ENCODE measurements at regions not wholly inside any gene's neighbourhood (a gene's known extent, or its start where the extent isn't known, plus 50 kb on each side); places are given as distances from the start of the nearest gene placed in this dataset.

DNA sequence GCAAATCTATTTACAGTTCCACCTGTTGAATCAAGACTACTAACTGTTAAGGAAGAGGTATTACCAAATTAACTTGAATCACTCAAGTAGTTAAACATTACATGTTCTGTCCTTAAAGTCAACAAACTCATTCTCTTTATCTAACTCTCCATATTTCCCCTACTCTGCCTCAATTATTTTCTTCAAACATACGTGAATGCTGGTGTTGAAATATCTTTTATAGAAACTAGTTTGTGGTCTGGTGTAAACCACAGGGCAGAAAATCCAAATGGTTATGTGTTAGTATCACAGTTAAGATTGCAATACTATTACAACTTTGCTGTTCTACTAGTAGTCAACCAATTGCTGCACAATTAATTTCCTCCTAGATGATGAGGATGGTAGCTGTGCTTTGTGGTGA is 603.5 kb downstream of the KCTD16 start:
- TF ChIP-seq, protein P1, sequence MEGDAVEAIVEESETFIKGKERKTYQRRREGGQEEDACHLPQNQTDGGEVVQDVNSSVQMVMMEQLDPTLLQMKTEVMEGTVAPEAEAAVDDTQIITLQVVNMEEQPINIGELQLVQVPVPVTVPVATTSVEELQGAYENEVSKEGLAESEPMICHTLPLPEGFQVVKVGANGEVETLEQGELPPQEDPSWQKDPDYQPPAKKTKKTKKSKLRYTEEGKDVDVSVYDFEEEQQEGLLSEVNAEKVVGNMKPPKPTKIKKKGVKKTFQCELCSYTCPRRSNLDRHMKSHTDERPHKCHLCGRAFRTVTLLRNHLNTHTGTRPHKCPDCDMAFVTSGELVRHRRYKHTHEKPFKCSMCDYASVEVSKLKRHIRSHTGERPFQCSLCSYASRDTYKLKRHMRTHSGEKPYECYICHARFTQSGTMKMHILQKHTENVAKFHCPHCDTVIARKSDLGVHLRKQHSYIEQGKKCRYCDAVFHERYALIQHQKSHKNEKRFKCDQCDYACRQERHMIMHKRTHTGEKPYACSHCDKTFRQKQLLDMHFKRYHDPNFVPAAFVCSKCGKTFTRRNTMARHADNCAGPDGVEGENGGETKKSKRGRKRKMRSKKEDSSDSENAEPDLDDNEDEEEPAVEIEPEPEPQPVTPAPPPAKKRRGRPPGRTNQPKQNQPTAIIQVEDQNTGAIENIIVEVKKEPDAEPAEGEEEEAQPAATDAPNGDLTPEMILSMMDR (IDR thresholded peaks at IDR 0.05) = no peak
- no peak for TF ChIP-seq POLR2A (IDR thresholded peaks at IDR 0.05)
